RWPE1 (cell line): ENCODE measurements at regions not wholly inside any gene's neighbourhood (a gene's known extent, or its start where the extent isn't known, plus 50 kb on each side); places are given as distances from the start of the nearest gene placed in this dataset.

Experiments
- CTCF ChIA-PET: fragments of 350-600 bp; sonication (Branson Sonifier 250); formaldehyde crosslinking; extraction: SDS; loops from one replicate; lab custom pipeline; 2021; lab: Yijun Ruan, JAX
- POLR2A ChIA-PET: fragments of 400-600 bp; formaldehyde crosslinking; extraction: SDS; loops from one replicate; lab custom pipeline; 2020; ENCODE audit warnings: antibody characterized with exemption; ENCODE audit not compliant: low non-redundant PET; lab: Yijun Ruan, JAX
- DNase-seq: peaks from one replicate; pipeline ENCODE4 v3.0.0; 2012; ENCODE audit warnings: low spot score
- H3K27ac ChIP-seq: fragments of 450-650 bp; 2 replicates; pipeline ENCODE4 v1.5.1; 2017
- CTCF ChIP-seq: fragments of 450-650 bp; conservative IDR thresholded peaks from 2 replicates; pipeline ENCODE4 v1.5.1; 2017; ENCODE audit warnings: low read depth, mild to moderate bottlenecking

DNA sequence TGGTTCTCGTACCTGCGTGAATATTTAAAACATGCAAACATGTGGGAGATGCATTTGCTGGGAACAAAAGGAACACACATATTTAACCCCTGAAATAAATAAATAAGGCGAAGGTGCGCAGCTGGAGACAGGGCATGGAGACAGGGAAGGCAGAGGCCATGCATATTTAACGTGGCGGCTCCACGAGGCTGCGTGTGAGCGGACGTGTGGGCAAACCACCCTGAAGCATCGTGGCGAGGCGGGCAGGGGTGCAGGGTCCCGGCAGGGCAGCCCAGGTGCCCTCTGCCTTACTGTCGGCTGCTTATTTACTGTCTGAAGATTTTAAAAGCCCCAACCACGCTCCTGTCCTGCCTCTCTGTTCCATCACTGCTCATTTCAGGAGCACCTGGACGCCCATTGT lies 104.0 kb upstream of the ACTRT2 start:
- CTCF ChIA-PET, result no interaction called here
- POLR2A ChIA-PET, result no interaction called here
- no peak for TF ChIP-seq CTCF
- no peak overlapping the region for H3K27ac ChIP-seq
- no peak for DNase-seq

DNA sequence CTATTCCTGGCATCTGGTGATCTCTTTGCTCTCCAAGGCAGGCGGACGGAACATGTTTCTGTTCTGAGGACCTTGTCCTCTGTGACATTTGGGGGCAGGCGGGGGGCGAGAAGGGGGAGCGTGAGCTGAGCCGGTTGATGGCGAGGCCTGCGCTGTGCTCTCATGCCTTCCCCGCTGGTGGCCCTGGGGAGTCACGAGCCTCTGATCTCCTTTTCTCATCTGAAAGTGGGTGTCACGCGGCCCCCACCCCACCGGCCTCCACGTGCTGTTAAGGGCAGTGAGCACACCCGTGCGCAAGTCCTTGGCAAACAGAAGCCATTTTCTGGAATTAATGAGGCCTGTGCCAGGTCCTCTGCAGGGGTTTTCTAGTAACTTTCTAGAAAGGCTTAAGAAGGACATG lies 102.8 kb upstream of the ACTRT2 start:
- no peak for TF ChIP-seq CTCF
- ChIA-PET POLR2A (no interaction called here), CTCF (no interaction called here)
- H3K27ac ChIP-seq, result no peak overlapping the region
- no peak for DNase-seq

GRCh38 chr1:2919841-2920240 lies 101.4 kb upstream of the ACTRT2 start:
- CTCF ChIA-PET, result interaction anchor here (0.9 kb wide), 1 partner anchor 762 kb away, joined by 3 read pairs; no protein-coding TSS in a partner anchor
- no peak for TF ChIP-seq CTCF
- no peak overlapping the region for H3K27ac ChIP-seq
- POLR2A ChIA-PET, result no interaction called here
- DNase-seq, result no peak

- CTCF ChIA-PET, result interaction anchor here (0.9 kb wide), 1 partner anchor 763 kb away, joined by 3 read pairs; no protein-coding TSS in a partner anchor
Observed at GRCh38 chr1:2920421-2921015, 100.7 kb upstream of the ACTRT2 start.

DNA sequence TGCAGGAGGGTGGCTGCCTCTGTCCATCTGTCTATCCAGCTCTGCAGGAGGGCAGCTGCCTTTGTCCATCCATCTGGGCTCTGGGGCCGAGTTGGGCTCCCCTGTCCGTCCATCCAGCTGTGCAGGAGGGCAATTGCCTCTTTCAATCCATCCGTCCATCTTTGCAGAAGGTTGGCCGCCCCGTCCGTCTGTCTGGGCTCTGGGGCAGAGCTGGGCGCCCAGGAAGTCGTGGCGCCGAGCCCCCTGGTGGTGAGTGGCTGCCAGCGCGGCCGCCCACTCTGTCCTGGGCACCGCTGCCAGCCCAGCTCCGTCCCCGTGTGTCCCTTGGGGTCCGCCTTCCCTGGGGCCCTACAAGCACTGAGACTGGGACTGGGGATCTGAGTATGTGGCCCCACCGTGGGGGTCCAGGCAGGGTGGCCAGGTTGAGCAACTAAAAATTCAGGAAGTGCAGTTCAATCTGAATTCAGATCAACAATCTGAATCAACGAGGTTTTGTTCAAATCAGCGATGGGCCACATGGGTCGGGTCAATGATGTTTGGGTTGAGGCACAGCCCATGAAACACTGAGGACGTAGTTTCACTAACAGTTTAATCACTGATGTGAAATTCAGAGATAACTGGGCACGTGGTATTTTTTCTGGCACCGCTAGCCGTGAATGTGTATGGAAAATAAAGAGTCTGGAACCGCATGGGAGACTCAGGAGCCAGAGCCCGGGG lies 99.1 kb upstream of the ACTRT2 start:
- CTCF ChIA-PET, result interaction anchor here (0.6 kb wide), 2 partner anchors 9 to 13 kb away, joined by 3 to 4 read pairs; no protein-coding TSS in a partner anchor
- POLR2A ChIA-PET, result no interaction called here
- 0 out of 2 replicates have a peak, but pooled peaks have one; percentile 10 for TF ChIP-seq CTCF
- no peak overlapping the region for H3K27ac ChIP-seq
- DNase-seq, result no peak

More at GRCh38 chr1:2920421-2921015, 100.7 kb upstream of the ACTRT2 start:
- TF ChIP-seq CTCF, result no peak
- POLR2A ChIA-PET, result no interaction called here
- no peak overlapping the region for H3K27ac ChIP-seq
- DNase-seq, result no peak

GRCh38 chr1:2923351-2923750 lies 97.9 kb upstream of the ACTRT2 start:
- DNase-seq, result no peak
- CTCF ChIA-PET, result interaction anchor here (1.5 kb wide), 1 partner anchor 102 kb away, joined by 4 read pairs; no protein-coding TSS in a partner anchor
- H3K27ac ChIP-seq, result no peak overlapping the region
- POLR2A ChIA-PET, result no interaction called here
- no peak for TF ChIP-seq CTCF
